HepG2 (cell line): ENCODE measurements at regions not wholly inside any gene's neighbourhood (a gene's known extent, or its start where the extent isn't known, plus 50 kb on each side); places are given as distances from the start of the nearest gene placed in this dataset.
A peak's percentile ranks its signal among the peaks of the same experiment; 100 is the strongest.

Experiments used
- ASH2L ChIP-seq: fragments of 300-600, 200-600 bp; sonication (generic); IDR thresholded peaks from 2 replicates; pipeline ENCODE4 v1.7.0; 2017; ENCODE audit warnings: low read depth, mild to moderate bottlenecking, moderate library complexity, mixed read lengths, low read length; ENCODE audit not compliant: insufficient read length
- EZH2 ChIP-seq: conservative IDR thresholded peaks from 2 replicates; pipeline ENCODE4 v1.6.1; 2012; ENCODE audit warnings: mild to moderate bottlenecking, low read depth, low read length, moderate library complexity
- JUN ChIP-seq: sonication (generic); formaldehyde crosslinking; IDR thresholded peaks from 2 replicates; pipeline ENCODE4 v1.4.0; 2020; ENCODE audit warnings: mild to moderate bottlenecking, missing genetic modification reagents
- KLF9 ChIP-seq: IDR thresholded peaks from 2 replicates; pipeline ENCODE4 v1.6.1; 2016; ENCODE audit warnings: low read depth
- NFIB ChIP-seq: sonication (generic); formaldehyde crosslinking; IDR thresholded peaks from 2 replicates; pipeline ENCODE4 v1.9.0; 2021; ENCODE audit warnings: missing genetic modification reagents, mild to moderate bottlenecking, borderline replicate concordance
- NR2F2 ChIP-seq: IDR thresholded peaks from 2 replicates; pipeline ENCODE4 v1.6.1; 2012; ENCODE audit warnings: low read depth, inconsistent platforms, borderline replicate concordance
- NR2F6 ChIP-seq, 2 experiments: IDR thresholded peaks; 2 replicates each; pipeline ENCODE4 v1.6.1; 2016; ENCODE audit warnings: antibody characterized with exemption in 1 of 2, mild to moderate bottlenecking in 1 of 2
- RAD51 ChIP-seq: fragments of 450-650 bp; IDR thresholded peaks from 2 replicates; pipeline ENCODE4 v1.6.1; 2016; ENCODE audit warnings: borderline replicate concordance
- SMARCC2 ChIP-seq: fragments of 450-650 bp; IDR thresholded peaks from 2 replicates; pipeline ENCODE4 v1.6.1; 2017; ENCODE audit warnings: antibody characterized with exemption, mild to moderate bottlenecking
- SP5 ChIP-seq: IDR thresholded peaks from 2 replicates; pipeline ENCODE4 v1.6.1; 2016; ENCODE audit warnings: low read depth, borderline replicate concordance
- THAP11 ChIP-seq: IDR thresholded peaks from 2 replicates; pipeline ENCODE4 v1.6.1; 2016; ENCODE audit warnings: missing biosample characterization, missing genetic modification reagents
- ZBTB26 ChIP-seq: IDR thresholded peaks from 2 replicates; pipeline ENCODE4 v1.6.1; 2016; ENCODE audit warnings: missing compliant biosample characterization, missing genetic modification reagents, borderline replicate concordance
- ZFP82 ChIP-seq: sonication (generic); formaldehyde crosslinking; IDR thresholded peaks from 2 replicates; pipeline ENCODE4 v1.5.1; 2020; ENCODE audit warnings: mild to moderate bottlenecking, missing genetic modification reagents, borderline replicate concordance
- ZKSCAN5 ChIP-seq: sonication (generic); formaldehyde crosslinking; IDR thresholded peaks from 2 replicates; pipeline ENCODE4 v1.5.1; 2020; ENCODE audit warnings: mild to moderate bottlenecking, missing genetic modification reagents
- ZNF10 ChIP-seq: sonication (generic); formaldehyde crosslinking; IDR thresholded peaks from 2 replicates; pipeline ENCODE4 v1.4.0; 2020; ENCODE audit warnings: mild to moderate bottlenecking, low read depth, missing genetic modification reagents, borderline replicate concordance
- ZNF143 ChIP-seq: sonication (generic); formaldehyde crosslinking; IDR thresholded peaks from 2 replicates; pipeline ENCODE4 v1.4.0; 2020; ENCODE audit warnings: missing genetic modification reagents
- ZNF549 ChIP-seq: sonication (generic); formaldehyde crosslinking; IDR thresholded peaks from 2 replicates; pipeline ENCODE4 v1.5.0; 2020; ENCODE audit warnings: missing genetic modification reagents
- ZNF619 ChIP-seq: sonication (generic); formaldehyde crosslinking; IDR thresholded peaks from 2 replicates; pipeline ENCODE4 v1.4.0; 2020; ENCODE audit warnings: mild to moderate bottlenecking, missing genetic modification reagents
- TF ChIP-seq, protein P1 (sequence below): sonication (generic); formaldehyde crosslinking; IDR thresholded peaks from 2 replicates; pipeline ENCODE4 v1.8.0; 2022; ENCODE audit warnings: missing genetic modification reagents, mild to moderate bottlenecking, moderate library complexity, borderline replicate concordance
- TF ChIP-seq, protein P2 (sequence below): sonication (generic); formaldehyde crosslinking; IDR thresholded peaks from 2 replicates; pipeline ENCODE4 v1.4.0; 2020; ENCODE audit warnings: missing genetic modification reagents
- TF ChIP-seq, protein P3 (sequence below): sonication (generic); formaldehyde crosslinking; IDR thresholded peaks from 2 replicates; pipeline ENCODE4 v1.4.0; 2020; ENCODE audit warnings: low read depth, missing genetic modification reagents

- TF ChIP-seq ZNF10 (CRISPR knock-in tag): no peak
- TF ChIP-seq ZBTB26 (CRISPR knock-in tag): no peak
- no peak for TF ChIP-seq EZH2
- TF ChIP-seq, protein P1, sequence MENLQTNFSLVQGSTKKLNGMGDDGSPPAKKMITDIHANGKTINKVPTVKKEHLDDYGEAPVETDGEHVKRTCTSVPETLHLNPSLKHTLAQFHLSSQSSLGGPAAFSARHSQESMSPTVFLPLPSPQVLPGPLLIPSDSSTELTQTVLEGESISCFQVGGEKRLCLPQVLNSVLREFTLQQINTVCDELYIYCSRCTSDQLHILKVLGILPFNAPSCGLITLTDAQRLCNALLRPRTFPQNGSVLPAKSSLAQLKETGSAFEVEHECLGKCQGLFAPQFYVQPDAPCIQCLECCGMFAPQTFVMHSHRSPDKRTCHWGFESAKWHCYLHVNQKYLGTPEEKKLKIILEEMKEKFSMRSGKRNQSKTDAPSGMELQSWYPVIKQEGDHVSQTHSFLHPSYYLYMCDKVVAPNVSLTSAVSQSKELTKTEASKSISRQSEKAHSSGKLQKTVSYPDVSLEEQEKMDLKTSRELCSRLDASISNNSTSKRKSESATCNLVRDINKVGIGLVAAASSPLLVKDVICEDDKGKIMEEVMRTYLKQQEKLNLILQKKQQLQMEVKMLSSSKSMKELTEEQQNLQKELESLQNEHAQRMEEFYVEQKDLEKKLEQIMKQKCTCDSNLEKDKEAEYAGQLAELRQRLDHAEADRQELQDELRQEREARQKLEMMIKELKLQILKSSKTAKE (CRISPR knock-in tag): no peak
- TF ChIP-seq THAP11 (CRISPR knock-in tag): no peak
- TF ChIP-seq KLF9 (CRISPR knock-in tag): no peak
- no peak for TF ChIP-seq ZNF619 (CRISPR knock-in tag)
- no peak; the same call in 1 of the 2 replicates for TF ChIP-seq NR2F2
- no peak for TF ChIP-seq SMARCC2
- TF ChIP-seq, protein P2, sequence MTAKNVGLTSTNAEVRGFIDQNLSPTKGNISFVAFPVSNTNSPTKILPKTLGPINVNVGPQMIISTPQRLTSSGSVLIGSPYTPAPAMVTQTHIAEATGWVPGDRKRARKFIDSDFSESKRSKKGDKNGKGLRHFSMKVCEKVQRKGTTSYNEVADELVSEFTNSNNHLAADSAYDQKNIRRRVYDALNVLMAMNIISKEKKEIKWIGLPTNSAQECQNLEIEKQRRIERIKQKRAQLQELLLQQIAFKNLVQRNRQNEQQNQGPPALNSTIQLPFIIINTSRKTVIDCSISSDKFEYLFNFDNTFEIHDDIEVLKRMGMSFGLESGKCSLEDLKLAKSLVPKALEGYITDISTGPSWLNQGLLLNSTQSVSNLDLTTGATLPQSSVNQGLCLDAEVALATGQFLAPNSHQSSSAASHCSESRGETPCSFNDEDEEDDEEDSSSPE: no peak
- TF ChIP-seq JUN: no peak
- TF ChIP-seq ASH2L: peak; percentile 32
- no peak for TF ChIP-seq ZNF549 (CRISPR knock-in tag)
- peak; percentile 89 for TF ChIP-seq ZKSCAN5 (CRISPR knock-in tag)
- no peak for TF ChIP-seq ZNF143 (CRISPR knock-in tag)
- no peak for TF ChIP-seq RAD51
- TF ChIP-seq, protein P3, sequence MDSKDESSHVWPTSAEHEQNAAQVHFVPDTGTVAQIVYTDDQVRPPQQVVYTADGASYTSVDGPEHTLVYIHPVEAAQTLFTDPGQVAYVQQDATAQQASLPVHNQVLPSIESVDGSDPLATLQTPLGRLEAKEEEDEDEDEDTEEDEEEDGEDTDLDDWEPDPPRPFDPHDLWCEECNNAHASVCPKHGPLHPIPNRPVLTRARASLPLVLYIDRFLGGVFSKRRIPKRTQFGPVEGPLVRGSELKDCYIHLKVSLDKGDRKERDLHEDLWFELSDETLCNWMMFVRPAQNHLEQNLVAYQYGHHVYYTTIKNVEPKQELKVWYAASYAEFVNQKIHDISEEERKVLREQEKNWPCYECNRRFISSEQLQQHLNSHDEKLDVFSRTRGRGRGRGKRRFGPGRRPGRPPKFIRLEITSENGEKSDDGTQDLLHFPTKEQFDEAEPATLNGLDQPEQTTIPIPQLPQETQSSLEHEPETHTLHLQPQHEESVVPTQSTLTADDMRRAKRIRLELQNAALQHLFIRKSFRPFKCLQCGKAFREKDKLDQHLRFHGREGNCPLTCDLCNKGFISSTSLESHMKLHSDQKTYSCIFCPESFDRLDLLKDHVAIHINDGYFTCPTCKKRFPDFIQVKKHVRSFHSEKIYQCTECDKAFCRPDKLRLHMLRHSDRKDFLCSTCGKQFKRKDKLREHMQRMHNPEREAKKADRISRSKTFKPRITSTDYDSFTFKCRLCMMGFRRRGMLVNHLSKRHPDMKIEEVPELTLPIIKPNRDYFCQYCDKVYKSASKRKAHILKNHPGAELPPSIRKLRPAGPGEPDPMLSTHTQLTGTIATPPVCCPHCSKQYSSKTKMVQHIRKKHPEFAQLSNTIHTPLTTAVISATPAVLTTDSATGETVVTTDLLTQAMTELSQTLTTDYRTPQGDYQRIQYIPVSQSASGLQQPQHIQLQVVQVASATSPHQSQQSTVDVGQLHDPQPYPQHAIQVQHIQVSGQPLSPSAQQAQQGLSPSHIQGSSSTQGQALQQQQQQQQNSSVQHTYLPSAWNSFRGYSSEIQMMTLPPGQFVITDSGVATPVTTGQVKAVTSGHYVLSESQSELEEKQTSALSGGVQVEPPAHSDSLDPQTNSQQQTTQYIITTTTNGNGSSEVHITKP (CRISPR knock-in tag): no peak
- TF ChIP-seq NFIB (CRISPR knock-in tag): no peak
- no peak for TF ChIP-seq ZFP82
- no peak for TF ChIP-seq NR2F6 (IDR thresholded peaks at IDR 0.05)
- no peak for TF ChIP-seq NR2F6 (CRISPR knock-in tag; IDR thresholded peaks at IDR 0.05)
- no peak for TF ChIP-seq SP5 (CRISPR knock-in tag)
These were observed 123.1 kb downstream of the OLIG3 start (continued) for GRCh38 chr6:137370871-137371633.
